ENCODE measurements at regions not wholly inside any gene's neighbourhood (a gene's known extent, or its start where the extent isn't known, plus 50 kb on each side); places are given as distances from the start of the nearest gene placed in this dataset.

DNA sequence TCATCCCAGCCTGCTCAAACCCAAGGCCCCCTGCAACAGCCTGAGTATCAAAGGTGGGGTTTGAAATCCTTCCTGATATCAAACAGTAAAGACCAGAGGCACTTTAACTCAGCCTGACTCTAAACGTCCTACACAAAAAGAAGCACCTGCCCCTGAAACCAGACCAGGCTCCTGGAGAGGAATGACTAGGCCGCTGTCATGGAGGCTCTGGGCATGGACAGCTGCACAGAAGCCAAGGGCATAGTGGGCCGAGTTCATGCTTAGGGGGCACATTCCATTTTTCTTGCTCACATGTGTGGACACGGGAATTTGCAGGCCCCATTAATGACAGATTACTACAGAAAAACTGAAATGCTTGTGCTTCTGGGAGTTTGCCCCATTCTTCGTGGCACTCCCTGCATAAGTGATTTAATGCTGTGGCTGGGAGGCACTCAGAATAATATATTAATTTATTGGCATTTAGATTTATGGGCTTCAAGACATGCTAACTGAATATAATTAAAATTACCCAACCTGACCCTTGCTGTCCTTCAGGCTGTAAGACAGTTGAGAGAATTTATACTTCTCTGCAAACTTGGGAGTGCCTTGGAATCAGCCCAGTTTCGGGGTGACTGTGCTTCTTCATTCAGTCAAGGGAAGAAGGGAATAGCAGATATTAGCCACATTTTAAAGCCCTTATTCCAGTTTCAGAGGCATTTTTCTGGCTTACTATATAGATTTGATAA, 105.5 kb downstream of the GYPC start:
- no peak for TF ChIP-seq TCF12 (IDR thresholded peaks at IDR 0.05; ENCODE audit: low read depth)
- no peak for TF ChIP-seq EGR1 (IDR thresholded peaks at IDR 0.05)
- TF ChIP-seq TAF1 (IDR thresholded peaks at IDR 0.05; ENCODE audit: low read depth) = no peak
- TF ChIP-seq, protein P1, sequence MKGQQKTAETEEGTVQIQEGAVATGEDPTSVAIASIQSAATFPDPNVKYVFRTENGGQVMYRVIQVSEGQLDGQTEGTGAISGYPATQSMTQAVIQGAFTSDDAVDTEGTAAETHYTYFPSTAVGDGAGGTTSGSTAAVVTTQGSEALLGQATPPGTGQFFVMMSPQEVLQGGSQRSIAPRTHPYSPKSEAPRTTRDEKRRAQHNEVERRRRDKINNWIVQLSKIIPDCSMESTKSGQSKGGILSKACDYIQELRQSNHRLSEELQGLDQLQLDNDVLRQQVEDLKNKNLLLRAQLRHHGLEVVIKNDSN (IDR thresholded peaks at IDR 0.05) = no peak
- TF ChIP-seq CREB1 (IDR thresholded peaks at IDR 0.05; ENCODE audit: low read depth) = no peak
- TF ChIP-seq, protein P2, sequence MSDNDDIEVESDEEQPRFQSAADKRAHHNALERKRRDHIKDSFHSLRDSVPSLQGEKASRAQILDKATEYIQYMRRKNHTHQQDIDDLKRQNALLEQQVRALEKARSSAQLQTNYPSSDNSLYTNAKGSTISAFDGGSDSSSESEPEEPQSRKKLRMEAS (IDR thresholded peaks at IDR 0.05) = no peak
- TF ChIP-seq FOXM1 (IDR thresholded peaks at IDR 0.05; ENCODE audit: borderline replicate concordance, low read depth) = no peak
- no peak for TF ChIP-seq TEAD4 (IDR thresholded peaks at IDR 0.05)
- TF ChIP-seq REST (IDR thresholded peaks at IDR 0.05; ENCODE audit: low read depth) = no peak
- no peak for TF ChIP-seq EP300 (IDR thresholded peaks at IDR 0.05; ENCODE audit: borderline replicate concordance)
- no peak for TF ChIP-seq CEBPB (IDR thresholded peaks at IDR 0.05)
- TF ChIP-seq NFIC (IDR thresholded peaks at IDR 0.05) = no peak
- no peak for TF ChIP-seq YY1 (IDR thresholded peaks at IDR 0.05; ENCODE audit: low read depth)
- no peak for TF ChIP-seq RAD21 (IDR thresholded peaks at IDR 0.05; ENCODE audit: low read depth)
- no peak for TF ChIP-seq ZBTB7A (IDR thresholded peaks at IDR 0.05; ENCODE audit: low read depth)

DNA sequence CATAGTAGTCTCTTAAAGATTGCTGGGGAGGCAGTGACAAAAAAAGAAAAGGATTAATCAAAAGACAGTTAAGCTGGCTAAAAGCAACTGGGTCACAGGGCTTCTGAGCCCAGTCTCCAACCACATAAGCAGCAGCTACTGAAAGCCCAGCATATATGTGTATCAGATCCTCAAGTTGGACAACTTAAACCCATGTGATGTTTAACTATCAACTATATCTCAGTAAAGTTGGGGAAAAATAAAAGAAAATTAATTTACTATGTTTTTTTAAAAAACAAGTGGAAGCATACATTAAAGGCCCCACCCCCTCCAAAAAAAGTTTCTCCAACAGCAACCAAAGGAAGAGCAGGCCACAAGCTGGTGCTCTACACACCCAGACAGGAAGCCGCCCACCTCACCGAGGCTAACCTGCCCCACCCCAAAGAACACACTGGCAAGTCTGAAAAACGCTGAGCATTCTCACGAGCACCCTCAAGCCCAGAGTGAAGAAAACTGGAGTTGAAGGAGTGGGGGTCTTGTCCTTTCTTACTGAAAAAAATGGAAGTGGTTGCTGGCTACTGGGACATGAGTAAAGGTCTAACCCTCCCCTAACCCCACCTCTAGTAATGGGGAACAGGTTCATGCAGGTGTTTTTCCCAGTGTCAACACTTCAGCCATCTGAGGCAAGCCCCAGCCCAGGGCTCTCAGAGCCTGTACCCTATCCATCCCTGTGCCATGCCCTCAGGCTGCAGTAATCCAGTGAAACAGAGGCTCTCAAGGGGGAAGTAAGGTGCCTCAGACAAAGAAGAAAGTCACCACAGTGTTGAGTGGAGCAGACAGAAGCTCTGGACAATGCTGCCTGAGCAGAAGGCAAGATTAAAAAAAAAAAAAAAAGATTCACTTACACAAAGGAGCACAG, 106.3 kb downstream of the GYPC start:
- TF ChIP-seq EGR1 (IDR thresholded peaks at IDR 0.05) (no peak), NFIC (IDR thresholded peaks at IDR 0.05) (no peak), TEAD4 (IDR thresholded peaks at IDR 0.05) (no peak), FOXM1 (IDR thresholded peaks at IDR 0.05; ENCODE audit: borderline replicate concordance, low read depth) (no peak), TAF1 (IDR thresholded peaks at IDR 0.05; ENCODE audit: low read depth) (no peak), TCF12 (IDR thresholded peaks at IDR 0.05; ENCODE audit: low read depth) (no peak), CEBPB (IDR thresholded peaks at IDR 0.05) (no peak), REST (IDR thresholded peaks at IDR 0.05; ENCODE audit: low read depth) (no peak), YY1 (IDR thresholded peaks at IDR 0.05; ENCODE audit: low read depth) (no peak), EP300 (IDR thresholded peaks at IDR 0.05; ENCODE audit: borderline replicate concordance) (no peak), RAD21 (IDR thresholded peaks at IDR 0.05; ENCODE audit: low read depth) (no peak), ZBTB7A (IDR thresholded peaks at IDR 0.05; ENCODE audit: low read depth) (no peak)
- TF ChIP-seq, protein P2 (IDR thresholded peaks at IDR 0.05) = no peak

GRCh38 chr2:126764686-126765265, 108.8 kb downstream of the GYPC start:
- TF ChIP-seq, protein P1 (IDR thresholded peaks at IDR 0.05) = no peak
- TF ChIP-seq ZBTB7A (IDR thresholded peaks at IDR 0.05; ENCODE audit: low read depth) (no peak), YY1 (IDR thresholded peaks at IDR 0.05; ENCODE audit: low read depth) (no peak), REST (IDR thresholded peaks at IDR 0.05; ENCODE audit: low read depth) (no peak), TCF12 (IDR thresholded peaks at IDR 0.05; ENCODE audit: low read depth) (no peak), FOXM1 (IDR thresholded peaks at IDR 0.05; ENCODE audit: borderline replicate concordance, low read depth) (no peak), EP300 (IDR thresholded peaks at IDR 0.05; ENCODE audit: borderline replicate concordance) (no peak), EGR1 (IDR thresholded peaks at IDR 0.05) (no peak), TEAD4 (IDR thresholded peaks at IDR 0.05) (no peak), NFIC (IDR thresholded peaks at IDR 0.05) (no peak), CEBPB (IDR thresholded peaks at IDR 0.05) (no peak), RAD21 (IDR thresholded peaks at IDR 0.05; ENCODE audit: low read depth) (no peak), TAF1 (IDR thresholded peaks at IDR 0.05; ENCODE audit: low read depth) (no peak), CREB1 (IDR thresholded peaks at IDR 0.05; ENCODE audit: low read depth) (no peak)
- TF ChIP-seq, protein P2 (IDR thresholded peaks at IDR 0.05) = no peak

Data from Ishikawa (cell line).